OCI-LY7 (cell line): ENCODE measurements at regions not wholly inside any gene's neighbourhood (a gene's known extent, or its start where the extent isn't known, plus 50 kb on each side); places are given as distances from the start of the nearest gene placed in this dataset.

Experiments
- BruUV-seq: library from RNA; stranded (reverse); fragments of 400-500 nt; replicated peaks from 2 replicates; lab custom pipeline; 2021; lab: Mats Ljungman, UMichigan
- CTCF ChIA-PET: fragments of 300-600 bp; sonication (Branson Sonifier 250); formaldehyde crosslinking; loops from one replicate; lab custom pipeline; 2022; ENCODE audit warnings: antibody characterized with exemption; ENCODE audit not compliant: unreplicated experiment; lab: Charles Lee
- POLR2A ChIA-PET: fragments of 300-600 bp; sonication (Branson Sonifier 250); formaldehyde crosslinking; loops from one replicate; lab custom pipeline; 2022; ENCODE audit warnings: antibody characterized with exemption; lab: Charles Lee
- DNase-seq: peaks from one replicate; pipeline ENCODE4 v3.0.0-alpha.2; 2015; ENCODE audit warnings: low spot score
- H2AFZ ChIP-seq: fragments of 200-600 bp; sonication (generic), shearing (Covaris generic); 2 replicates; pipeline ENCODE4 v1.6.1; 2014; ENCODE audit warnings: mild to moderate bottlenecking, antibody characterized with exemption, low read length, moderate library complexity
- H3K27ac ChIP-seq: fragments of 200-600 bp; sonication (generic); 2 replicates; pipeline ENCODE4 v1.5.1; 2014; ENCODE audit warnings: mixed run types, low read depth, mild to moderate bottlenecking, moderate library complexity, low read length, inconsistent platforms; ENCODE audit not compliant: poor library complexity, severe bottlenecking
- H3K36me3 ChIP-seq: fragments of 200-600 bp; sonication (generic); 2 replicates; pipeline ENCODE4 v1.6.1; 2014; ENCODE audit warnings: mild to moderate bottlenecking, antibody characterized with exemption, low read length, moderate library complexity, mixed read lengths; ENCODE audit not compliant: insufficient read depth
- H3K4me1 ChIP-seq: fragments of 200-600 bp; sonication (generic); 2 replicates; pipeline ENCODE4 v1.5.1; 2014; ENCODE audit warnings: mild to moderate bottlenecking, low read length; ENCODE audit not compliant: insufficient read depth, poor library complexity, severe bottlenecking
- H3K4me2 ChIP-seq: fragments of 200-600 bp; sonication (generic); 2 replicates; pipeline ENCODE4 v1.6.1; 2014; ENCODE audit warnings: mild to moderate bottlenecking, low read length
- H3K4me3 ChIP-seq: fragments of 200-600 bp; sonication (generic); 2 replicates; pipeline ENCODE4 v1.5.1; 2014; ENCODE audit warnings: mild to moderate bottlenecking, low read depth, low read length; ENCODE audit not compliant: poor library complexity, severe bottlenecking
- H3K79me2 ChIP-seq: fragments of 200-600 bp; sonication (generic); 2 replicates; pipeline ENCODE4 v1.6.1; 2016; ENCODE audit warnings: low read depth, mild to moderate bottlenecking, low read length, moderate library complexity, mixed read lengths; ENCODE audit not compliant: insufficient read depth
- H3K9me2 ChIP-seq: fragments of 200-600 bp; sonication (generic); 2 replicates; pipeline ENCODE4 v1.6.1; 2016; ENCODE audit warnings: mild to moderate bottlenecking, low read length, mixed read lengths; ENCODE audit not compliant: insufficient read depth
- H3K9me3 ChIP-seq: fragments of 200-600 bp; sonication (generic); 2 replicates; pipeline ENCODE4 v1.6.1; 2014; ENCODE audit warnings: mild to moderate bottlenecking, mixed run types, low read length, mixed read lengths
- H4K20me1 ChIP-seq: fragments of 200-600 bp; sonication (generic); 2 replicates; pipeline ENCODE4 v1.6.1; 2014; ENCODE audit warnings: mild to moderate bottlenecking, antibody characterized with exemption, low read length, moderate library complexity, mixed read lengths; ENCODE audit not compliant: insufficient read depth
- EZH2phosphoT487 ChIP-seq: fragments of 200-600 bp; sonication (generic); IDR thresholded peaks from 2 replicates; pipeline ENCODE4 v1.6.1; 2018; ENCODE audit warnings: low read depth, borderline replicate concordance, mild to moderate bottlenecking, mixed run types, antibody characterized with exemption, low read length, moderate library complexity, mixed read lengths
- intact Hi-C: fragments of 100-400 bp; cut with micrococcal nuclease; formaldehyde crosslinking; loops from one replicate; pipeline ENCODE4 v1.10.0; 2022; ENCODE audit not compliant: unreplicated experiment
- TF ChIP-seq, protein P1 (sequence below): fragments of 200-600 bp; sonication (generic); conservative IDR thresholded peaks from 2 replicates; pipeline ENCODE4 v1.5.1; 2014; ENCODE audit warnings: mild to moderate bottlenecking, antibody characterized with exemption, low read length, moderate library complexity, mixed read lengths

DNA sequence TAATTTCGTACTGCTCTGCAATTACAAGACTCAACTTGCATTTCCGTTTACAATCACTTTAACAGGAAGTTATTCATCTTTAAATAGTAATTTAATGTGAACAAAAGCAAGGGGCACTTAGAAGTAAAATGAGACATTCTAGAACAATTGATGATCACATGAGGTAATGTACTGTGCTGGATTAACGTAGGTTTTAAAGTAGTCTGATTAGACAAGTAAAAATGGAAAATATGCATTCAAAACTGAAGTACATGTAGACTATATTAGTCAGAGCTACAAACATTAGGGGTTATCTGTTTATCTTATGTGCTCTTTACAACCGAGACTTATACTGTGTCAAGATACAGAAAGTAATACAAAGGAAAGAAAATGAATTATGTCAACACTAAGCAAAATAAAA lies 1528.0 kb downstream of the SLITRK5 start:
- H2AFZ ChIP-seq = no peak overlapping the region
- TF ChIP-seq, protein P1, sequence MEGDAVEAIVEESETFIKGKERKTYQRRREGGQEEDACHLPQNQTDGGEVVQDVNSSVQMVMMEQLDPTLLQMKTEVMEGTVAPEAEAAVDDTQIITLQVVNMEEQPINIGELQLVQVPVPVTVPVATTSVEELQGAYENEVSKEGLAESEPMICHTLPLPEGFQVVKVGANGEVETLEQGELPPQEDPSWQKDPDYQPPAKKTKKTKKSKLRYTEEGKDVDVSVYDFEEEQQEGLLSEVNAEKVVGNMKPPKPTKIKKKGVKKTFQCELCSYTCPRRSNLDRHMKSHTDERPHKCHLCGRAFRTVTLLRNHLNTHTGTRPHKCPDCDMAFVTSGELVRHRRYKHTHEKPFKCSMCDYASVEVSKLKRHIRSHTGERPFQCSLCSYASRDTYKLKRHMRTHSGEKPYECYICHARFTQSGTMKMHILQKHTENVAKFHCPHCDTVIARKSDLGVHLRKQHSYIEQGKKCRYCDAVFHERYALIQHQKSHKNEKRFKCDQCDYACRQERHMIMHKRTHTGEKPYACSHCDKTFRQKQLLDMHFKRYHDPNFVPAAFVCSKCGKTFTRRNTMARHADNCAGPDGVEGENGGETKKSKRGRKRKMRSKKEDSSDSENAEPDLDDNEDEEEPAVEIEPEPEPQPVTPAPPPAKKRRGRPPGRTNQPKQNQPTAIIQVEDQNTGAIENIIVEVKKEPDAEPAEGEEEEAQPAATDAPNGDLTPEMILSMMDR = no peak
- TF ChIP-seq EZH2phosphoT487 = no peak
- POLR2A ChIA-PET = no interaction called here
- peaks cover 3% of the 10 kb centered on the region; the same call in 1 of the 2 replicates for H3K9me2 ChIP-seq
- H3K27ac ChIP-seq = no peak overlapping the region
- H3K9me3 ChIP-seq = peaks cover 5% of the 10 kb centered on the region; the same call in 1 of the 2 replicates
- intact Hi-C loops = no loop called here
- no peak overlapping the region for H3K4me2 ChIP-seq
- H3K36me3 ChIP-seq = no peaks in the 10 kb centered on the region
- DNase-seq = no peak
- no peaks in the 10 kb centered on the region for H4K20me1 ChIP-seq
- H3K79me2 ChIP-seq = no peaks in the 10 kb centered on the region
- BruUV-seq = no TSS peak
- no peaks in the 10 kb centered on the region for H3K4me1 ChIP-seq
- no peak overlapping the region for H3K4me3 ChIP-seq
- CTCF ChIA-PET = no interaction called here

DNA sequence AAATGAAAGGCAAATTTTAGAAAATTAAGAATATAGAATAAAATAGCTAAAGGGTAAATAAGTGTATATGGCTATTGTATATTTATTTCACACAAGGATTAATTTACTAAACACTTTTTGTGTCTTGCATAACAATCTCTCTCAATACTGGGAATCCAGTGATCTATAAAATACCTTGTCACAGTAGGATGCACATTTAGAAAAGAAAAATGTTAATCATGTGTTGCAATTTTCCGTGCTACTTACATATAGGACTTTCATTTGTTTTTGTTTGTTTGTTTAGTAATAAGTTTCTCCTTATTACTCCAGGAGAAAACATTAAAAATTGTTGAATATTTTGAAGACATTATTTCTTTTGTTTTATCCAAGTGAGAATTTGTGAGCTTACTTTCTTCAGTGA lies 1533.3 kb downstream of the SLITRK5 start:
- Histone ChIP-seq H3K4me2 (no peak overlapping the region), H2AFZ (no peak overlapping the region), H3K4me1 (no peaks in the 10 kb centered on the region), H3K4me3 (no peak overlapping the region), H3K36me3 (no peaks in the 10 kb centered on the region), H3K9me2 (no peaks in the 10 kb centered on the region), H3K27ac (no peak overlapping the region), H3K9me3 (0 out of 2 replicates have a peak, but pooled peaks cover 11% of the 10 kb centered on the region), H3K79me2 (no peaks in the 10 kb centered on the region), H4K20me1 (no peaks in the 10 kb centered on the region)
- DNase-seq = no peak
- no TSS peak for BruUV-seq
- intact Hi-C loops = no loop called here
- CTCF ChIA-PET = no interaction called here
- TF ChIP-seq EZH2phosphoT487 = no peak
- TF ChIP-seq, protein P1 = no peak
- POLR2A ChIA-PET = interaction anchor here (0.5 to 2.3 kb wide), 3 partner anchors 14 to 16 kb away, joined by 3 to 8 read pairs (median 3); no protein-coding TSS in a partner anchor

DNA sequence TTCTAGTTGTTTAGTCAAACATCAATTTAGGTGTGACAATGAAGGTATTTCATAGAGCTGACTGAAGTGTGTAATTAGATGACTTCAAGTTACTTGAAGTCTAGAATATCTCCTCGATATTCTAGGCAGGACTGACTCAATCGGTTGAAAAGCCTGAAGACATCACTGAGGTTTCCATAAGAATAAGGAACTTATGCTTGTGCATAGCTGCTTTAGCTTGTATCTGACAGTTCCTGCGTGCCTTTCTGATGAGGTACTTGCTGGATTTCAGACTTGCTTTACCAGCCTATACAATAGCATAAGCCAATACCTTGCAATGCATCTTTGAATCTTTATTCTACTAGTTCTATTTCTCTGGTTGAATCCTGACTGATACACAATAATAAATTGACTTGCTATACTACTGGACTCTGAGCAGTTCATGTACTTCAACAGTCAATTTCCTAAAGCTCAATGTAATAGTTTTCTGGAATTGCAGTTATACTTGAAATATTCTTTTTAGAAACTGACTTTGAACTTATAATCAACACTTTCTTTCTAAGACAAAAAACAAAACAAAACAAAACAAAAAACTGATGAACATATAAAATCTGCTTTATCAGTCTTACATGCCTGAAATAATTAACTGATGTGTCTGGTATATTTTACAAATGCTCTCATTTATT lies 1534.8 kb downstream of the SLITRK5 start:
- H3K4me3 ChIP-seq = no peak overlapping the region
- no peaks in the 10 kb centered on the region for H3K9me2 ChIP-seq
- peaks cover 23% of the 10 kb centered on the region; the same call in 1 of the 2 replicates for H3K9me3 ChIP-seq
- no peak for TF ChIP-seq EZH2phosphoT487
- H3K4me1 ChIP-seq = no peaks in the 10 kb centered on the region
- DNase-seq = no peak
- H3K79me2 ChIP-seq = no peaks in the 10 kb centered on the region
- no peak overlapping the region for H3K27ac ChIP-seq
- POLR2A ChIA-PET = interaction anchor here (0.6 to 2.3 kb wide), 5 partner anchors 11 to 1561 kb away, joined by 3 to 8 read pairs (median 4); no protein-coding TSS in a partner anchor
- H4K20me1 ChIP-seq = no peaks in the 10 kb centered on the region
- H2AFZ ChIP-seq = no peak overlapping the region
- no peaks in the 10 kb centered on the region for H3K36me3 ChIP-seq
- H3K4me2 ChIP-seq = no peak overlapping the region
- intact Hi-C loops = no loop called here
- BruUV-seq = no TSS peak
- CTCF ChIA-PET = no interaction called here
